ENCODE measurements at regions not wholly inside any gene's neighbourhood (a gene's known extent, or its start where the extent isn't known, plus 50 kb on each side); places are given as distances from the start of the nearest gene placed in this dataset.

DNA sequence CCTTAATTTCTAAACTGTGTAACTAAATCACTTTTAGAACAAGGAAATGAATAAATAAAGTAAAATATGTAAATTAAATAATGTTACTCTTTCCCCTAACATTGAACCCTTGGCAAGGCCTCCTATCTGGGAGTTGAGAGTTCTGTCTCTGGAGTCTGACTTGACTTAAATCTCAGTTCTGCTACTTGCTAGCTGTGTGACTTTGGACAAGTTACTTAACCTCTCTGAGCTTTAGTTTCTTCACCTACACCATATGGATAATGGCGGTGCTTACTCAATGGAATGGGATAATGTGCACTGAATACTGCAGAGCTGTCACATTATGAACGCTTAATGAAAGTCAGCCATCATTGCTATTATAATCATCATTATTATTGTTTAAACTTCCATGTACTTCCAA, 92.1 kb upstream of the SOD3 start:
- TF ChIP-seq CTCF (conservative IDR thresholded peaks at IDR 0.05) (no peak), EZH2 (IDR thresholded peaks at IDR 0.05; ENCODE audit: low read depth) (no peak)
